ENCODE measurements at regions not wholly inside any gene's neighbourhood (a gene's known extent, or its start where the extent isn't known, plus 50 kb on each side); places are given as distances from the start of the nearest gene placed in this dataset.
"Not testable (repeated sequence)": the region's sequence is repeated elsewhere in the genome, so short reads cannot be mapped to it uniquely, and the experiment has no call there.

- TF ChIP-seq POLR2AphosphoS5 (IDR thresholded peaks at IDR 0.05; ENCODE audit: low read depth) = no peak
- TF ChIP-seq SPI1 (IDR thresholded peaks at IDR 0.05; ENCODE audit: borderline replicate concordance, low read depth) = no peak
- no peak for TF ChIP-seq GABPA (IDR thresholded peaks at IDR 0.05; ENCODE audit: low read depth)
- no peak for TF ChIP-seq REST (IDR thresholded peaks at IDR 0.05; ENCODE audit: insufficient replicate concordance, low read depth)
- no peak for TF ChIP-seq CTCF (IDR thresholded peaks at IDR 0.05; ENCODE audit: insufficient read depth, low read length)
- no peak overlapping the region for H3K4me3 ChIP-seq (replicated peaks; ENCODE audit: insufficient read depth, low read length)
- DNase-seq (ENCODE audit: low read depth in 1 of 2, low spot score in 1 of 2) = no peak
- H3K27ac ChIP-seq (replicated peaks) = no peak overlapping the region
- no peaks in the 10 kb centered on the region for H3K27me3 ChIP-seq (ENCODE audit: insufficient read depth, poor library complexity, severe bottlenecking)
Measured at GRCh38 chr12:131628023-131628740, 82.7 kb upstream of the SFSWAP start.

GRCh38 chr12:131628766-131629448 lies 82.0 kb upstream of the SFSWAP start:
- Histone ChIP-seq H3K27ac (replicated peaks) (no peak overlapping the region), H3K4me3 (replicated peaks; ENCODE audit: insufficient read depth, low read length) (no peak overlapping the region), H3K27me3 (ENCODE audit: insufficient read depth, poor library complexity, severe bottlenecking) (no peaks in the 10 kb centered on the region)
- no peak for DNase-seq (ENCODE audit: low read depth in 1 of 2, low spot score in 1 of 2)
- TF ChIP-seq CTCF (IDR thresholded peaks at IDR 0.05; ENCODE audit: insufficient read depth, low read length) (no peak), SPI1 (IDR thresholded peaks at IDR 0.05; ENCODE audit: borderline replicate concordance, low read depth) (no peak), REST (IDR thresholded peaks at IDR 0.05; ENCODE audit: insufficient replicate concordance, low read depth) (no peak), POLR2AphosphoS5 (IDR thresholded peaks at IDR 0.05; ENCODE audit: low read depth) (no peak), GABPA (IDR thresholded peaks at IDR 0.05; ENCODE audit: low read depth) (no peak)

GRCh38 chr12:131631230-131631629 lies 79.7 kb upstream of the SFSWAP start:
- Histone ChIP-seq H3K27me3 (ENCODE audit: insufficient read depth, poor library complexity, severe bottlenecking) (no peaks in the 10 kb centered on the region), H3K4me3 (replicated peaks; ENCODE audit: insufficient read depth, low read length) (no peak overlapping the region), H3K27ac (replicated peaks) (no peak overlapping the region)
- TF ChIP-seq GABPA (IDR thresholded peaks at IDR 0.05; ENCODE audit: low read depth) = no peak
- no peak for TF ChIP-seq REST (IDR thresholded peaks at IDR 0.05; ENCODE audit: insufficient replicate concordance, low read depth)
- TF ChIP-seq POLR2AphosphoS5 (IDR thresholded peaks at IDR 0.05; ENCODE audit: low read depth) = no peak
- no peak for TF ChIP-seq SPI1 (IDR thresholded peaks at IDR 0.05; ENCODE audit: borderline replicate concordance, low read depth)
- no peak for TF ChIP-seq CTCF (IDR thresholded peaks at IDR 0.05; ENCODE audit: insufficient read depth, low read length)
- no peak for DNase-seq (ENCODE audit: low read depth in 1 of 2, low spot score in 1 of 2)

- H3K27me3 ChIP-seq (ENCODE audit: insufficient read depth, poor library complexity, severe bottlenecking); H3K4me3 ChIP-seq (replicated peaks; ENCODE audit: insufficient read depth, low read length); H3K27ac ChIP-seq (replicated peaks); DNase-seq (ENCODE audit: low read depth in 1 of 2, low spot score in 1 of 2): not testable (repeated sequence)
Measured at GRCh38 chr12:131631889-131632651, 78.8 kb upstream of the SFSWAP start.

- not testable (repeated sequence) for H3K27me3 ChIP-seq (ENCODE audit: insufficient read depth, poor library complexity, severe bottlenecking); H3K4me3 ChIP-seq (replicated peaks; ENCODE audit: insufficient read depth, low read length); H3K27ac ChIP-seq (replicated peaks); DNase-seq (ENCODE audit: low read depth in 1 of 2, low spot score in 1 of 2)
Measured at GRCh38 chr12:131632652-131633023, 78.3 kb upstream of the SFSWAP start.
